ENCODE measurements at regions not wholly inside any gene's neighbourhood (a gene's known extent, or its start where the extent isn't known, plus 50 kb on each side); places are given as distances from the start of the nearest gene placed in this dataset.

DNA sequence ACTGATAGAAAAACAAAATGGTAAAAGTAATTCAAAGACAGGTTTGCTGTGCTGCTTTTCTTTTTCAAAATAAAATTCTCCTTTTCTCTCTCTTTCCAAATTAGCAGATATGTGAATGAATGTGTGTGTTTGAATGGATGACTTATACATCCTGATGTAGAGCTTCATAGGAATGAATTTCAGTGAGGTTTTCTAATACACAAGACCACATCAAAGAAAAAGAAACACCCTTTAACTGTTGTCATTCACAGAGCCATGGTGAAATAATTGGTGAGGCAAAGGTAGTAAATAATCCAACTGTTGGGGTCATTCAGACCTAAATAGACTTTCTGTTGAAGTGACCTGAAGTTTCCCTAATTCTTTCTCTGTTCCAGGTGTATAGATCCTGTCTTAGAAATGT, 139.1 kb upstream of the ZPLD1 start:
- TF ChIP-seq, protein P1, sequence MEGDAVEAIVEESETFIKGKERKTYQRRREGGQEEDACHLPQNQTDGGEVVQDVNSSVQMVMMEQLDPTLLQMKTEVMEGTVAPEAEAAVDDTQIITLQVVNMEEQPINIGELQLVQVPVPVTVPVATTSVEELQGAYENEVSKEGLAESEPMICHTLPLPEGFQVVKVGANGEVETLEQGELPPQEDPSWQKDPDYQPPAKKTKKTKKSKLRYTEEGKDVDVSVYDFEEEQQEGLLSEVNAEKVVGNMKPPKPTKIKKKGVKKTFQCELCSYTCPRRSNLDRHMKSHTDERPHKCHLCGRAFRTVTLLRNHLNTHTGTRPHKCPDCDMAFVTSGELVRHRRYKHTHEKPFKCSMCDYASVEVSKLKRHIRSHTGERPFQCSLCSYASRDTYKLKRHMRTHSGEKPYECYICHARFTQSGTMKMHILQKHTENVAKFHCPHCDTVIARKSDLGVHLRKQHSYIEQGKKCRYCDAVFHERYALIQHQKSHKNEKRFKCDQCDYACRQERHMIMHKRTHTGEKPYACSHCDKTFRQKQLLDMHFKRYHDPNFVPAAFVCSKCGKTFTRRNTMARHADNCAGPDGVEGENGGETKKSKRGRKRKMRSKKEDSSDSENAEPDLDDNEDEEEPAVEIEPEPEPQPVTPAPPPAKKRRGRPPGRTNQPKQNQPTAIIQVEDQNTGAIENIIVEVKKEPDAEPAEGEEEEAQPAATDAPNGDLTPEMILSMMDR (IDR thresholded peaks at IDR 0.05 in 4 of 5, conservative IDR thresholded peaks at IDR 0.05 in 1 of 5): no peak
- no peak for TF ChIP-seq POLR2A (IDR thresholded peaks at IDR 0.05)

Measured in gastrocnemius medialis (tissue), 4 donors.